Glutamatergic neuron (in vitro differentiated cells): ENCODE measurements at regions not wholly inside any gene's neighbourhood (a gene's known extent, or its start where the extent isn't known, plus 50 kb on each side); places are given as distances from the start of the nearest gene placed in this dataset.

Experiments
- DNase-seq: peaks from one replicate; pipeline ENCODE4 v3.0.0; 2022
- H3K27ac Mint-ChIP-seq: one replicate; pipeline ENCODE4 v1.8.0; 2020; ENCODE audit warnings: mild to moderate bottlenecking, mixed read lengths, inconsistent platforms; ENCODE audit not compliant: unreplicated experiment
- H3K27me3 Mint-ChIP-seq: one replicate; pipeline ENCODE4 v1.8.0; 2020; ENCODE audit warnings: mild to moderate bottlenecking, moderate library complexity, mixed read lengths, inconsistent platforms; ENCODE audit not compliant: unreplicated experiment
- H3K36me3 Mint-ChIP-seq: one replicate; pipeline ENCODE4 v1.8.0; 2020; ENCODE audit warnings: mild to moderate bottlenecking, mixed read lengths, inconsistent platforms; ENCODE audit not compliant: unreplicated experiment
- H3K4me1 Mint-ChIP-seq: one replicate; pipeline ENCODE4 v1.8.0; 2020; ENCODE audit warnings: mild to moderate bottlenecking, low read depth, mixed read lengths, inconsistent platforms; ENCODE audit not compliant: unreplicated experiment
- H3K4me3 Mint-ChIP-seq: one replicate; pipeline ENCODE4 v1.8.0; 2020; ENCODE audit warnings: mild to moderate bottlenecking, mixed read lengths, inconsistent platforms; ENCODE audit not compliant: unreplicated experiment
- H3K9me3 Mint-ChIP-seq: one replicate; pipeline ENCODE4 v1.8.0; 2020; ENCODE audit warnings: mild to moderate bottlenecking, moderate library complexity, mixed read lengths, inconsistent platforms; ENCODE audit not compliant: unreplicated experiment
- CTCF ChIP-seq: fragments of 200-600 bp; sonication (generic); IDR thresholded peaks from one replicate; pipeline ENCODE4 v1.5.0; 2021; ENCODE audit not compliant: partially characterized antibody, unreplicated experiment

GRCh38 chr12:130027798-130028197, 124.0 kb upstream of the TMEM132D start:
- no peaks in the 10 kb centered on the region for H3K27me3 Mint-ChIP-seq

GRCh38 chr12:130029151-130029550, 125.3 kb upstream of the TMEM132D start:
- Mint-ChIP-seq H3K9me3 (peaks cover 3% of the 10 kb centered on the region), H3K27ac (no peak overlapping the region), H3K4me1 (no peaks in the 10 kb centered on the region), H3K36me3 (peaks cover 3% of the 10 kb centered on the region), H3K4me3 (no peak overlapping the region), H3K27me3 (no peaks in the 10 kb centered on the region)
- no peak for DNase-seq
- TF ChIP-seq CTCF, result no peak

More at GRCh38 chr12:130027798-130028197, 124.0 kb upstream of the TMEM132D start:
- no peak overlapping the region for H3K4me3 Mint-ChIP-seq
- H3K9me3 Mint-ChIP-seq, result peaks cover 7% of the 10 kb centered on the region
- H3K27ac Mint-ChIP-seq, result no peak overlapping the region
- no peak for TF ChIP-seq CTCF
- no peak for DNase-seq
- no peaks in the 10 kb centered on the region for H3K4me1 Mint-ChIP-seq
- H3K36me3 Mint-ChIP-seq, result peaks cover 3% of the 10 kb centered on the region

- Mint-ChIP-seq H3K36me3 (peaks cover 3% of the 10 kb centered on the region), H3K9me3 (peaks cover 3% of the 10 kb centered on the region), H3K4me1 (no peaks in the 10 kb centered on the region), H3K27me3 (peaks cover 1% of the 10 kb centered on the region), H3K27ac (no peak overlapping the region), H3K4me3 (no peak overlapping the region)
- no peak for DNase-seq
- TF ChIP-seq CTCF, result no peak
These were observed 127.2 kb upstream of the TMEM132D start for GRCh38 chr12:130031041-130031440.

DNA sequence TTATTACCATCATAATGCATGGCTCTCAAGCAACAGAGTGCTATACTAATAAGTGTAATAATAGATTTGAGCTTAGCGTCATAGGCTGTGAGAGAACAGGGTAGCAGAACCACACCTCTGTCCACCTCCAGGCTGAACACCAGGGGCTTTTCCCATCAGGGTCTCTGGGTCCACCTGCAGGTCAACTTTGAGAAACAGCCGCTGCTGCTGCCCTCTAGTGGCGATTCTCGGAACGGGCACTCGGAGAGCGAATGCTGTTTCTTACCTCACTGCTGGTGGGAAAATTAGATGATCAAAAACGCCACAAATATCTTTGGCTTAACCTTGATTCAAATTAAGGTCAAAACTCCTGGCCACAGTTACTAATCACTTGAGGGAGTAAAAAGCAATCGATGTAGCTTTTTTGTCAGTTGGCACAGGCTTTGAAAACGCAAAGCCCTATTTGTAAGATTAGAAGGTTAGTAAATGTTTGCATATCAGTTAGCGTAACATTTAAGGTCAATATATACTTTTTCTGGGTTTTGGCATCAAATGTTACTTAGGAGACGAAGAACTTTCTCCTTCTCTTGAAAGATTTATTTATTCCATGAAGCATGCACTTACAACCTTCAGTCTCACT, 127.9 kb upstream of the TMEM132D start:
- Mint-ChIP-seq H3K9me3 (peaks cover 4% of the 10 kb centered on the region), H3K36me3 (peaks cover 3% of the 10 kb centered on the region), H3K27ac (no peak overlapping the region)

More for the DNA sequence above, 127.9 kb upstream of the TMEM132D start:
- H3K27me3 Mint-ChIP-seq, result peaks cover 2% of the 10 kb centered on the region
- TF ChIP-seq CTCF, result peak; percentile 91
- H3K4me3 Mint-ChIP-seq, result no peak overlapping the region
- peak; percentile 86 for DNase-seq
- H3K4me1 Mint-ChIP-seq, result no peaks in the 10 kb centered on the region
